ENCODE measurements at regions not wholly inside any gene's neighbourhood (a gene's known extent, or its start where the extent isn't known, plus 50 kb on each side); places are given as distances from the start of the nearest gene placed in this dataset.

DNA sequence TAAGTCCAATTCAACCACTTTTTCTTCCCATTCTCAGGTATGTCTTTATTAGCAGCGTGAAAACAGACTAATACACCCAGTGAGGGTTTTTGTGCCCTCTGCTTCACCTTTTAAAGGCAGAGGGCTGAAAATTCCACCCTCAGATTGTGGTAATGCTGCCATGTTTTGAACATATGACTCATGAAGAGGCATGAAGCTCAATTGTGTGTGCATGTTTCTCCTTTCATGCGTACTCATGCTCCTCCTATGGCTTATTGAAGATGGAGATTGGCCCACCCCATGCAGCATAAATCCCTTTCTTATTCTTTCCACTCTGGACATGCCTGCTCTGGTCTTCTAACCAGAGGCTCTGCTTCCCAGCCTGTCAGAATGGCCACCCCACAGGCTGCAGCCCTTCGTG lies 168.0 kb upstream of the PRKCQ start:
- no peak overlapping the region for H3K4me3 ChIP-seq (ENCODE audit: low read length)
- peak; percentile 34 for DNase-seq (ENCODE audit: low read depth)
- TF ChIP-seq, protein P1, sequence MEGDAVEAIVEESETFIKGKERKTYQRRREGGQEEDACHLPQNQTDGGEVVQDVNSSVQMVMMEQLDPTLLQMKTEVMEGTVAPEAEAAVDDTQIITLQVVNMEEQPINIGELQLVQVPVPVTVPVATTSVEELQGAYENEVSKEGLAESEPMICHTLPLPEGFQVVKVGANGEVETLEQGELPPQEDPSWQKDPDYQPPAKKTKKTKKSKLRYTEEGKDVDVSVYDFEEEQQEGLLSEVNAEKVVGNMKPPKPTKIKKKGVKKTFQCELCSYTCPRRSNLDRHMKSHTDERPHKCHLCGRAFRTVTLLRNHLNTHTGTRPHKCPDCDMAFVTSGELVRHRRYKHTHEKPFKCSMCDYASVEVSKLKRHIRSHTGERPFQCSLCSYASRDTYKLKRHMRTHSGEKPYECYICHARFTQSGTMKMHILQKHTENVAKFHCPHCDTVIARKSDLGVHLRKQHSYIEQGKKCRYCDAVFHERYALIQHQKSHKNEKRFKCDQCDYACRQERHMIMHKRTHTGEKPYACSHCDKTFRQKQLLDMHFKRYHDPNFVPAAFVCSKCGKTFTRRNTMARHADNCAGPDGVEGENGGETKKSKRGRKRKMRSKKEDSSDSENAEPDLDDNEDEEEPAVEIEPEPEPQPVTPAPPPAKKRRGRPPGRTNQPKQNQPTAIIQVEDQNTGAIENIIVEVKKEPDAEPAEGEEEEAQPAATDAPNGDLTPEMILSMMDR (IDR thresholded peaks at IDR 0.05; ENCODE audit: insufficient read depth, low read depth, low read length, missing control alignments), result no peak

DNA sequence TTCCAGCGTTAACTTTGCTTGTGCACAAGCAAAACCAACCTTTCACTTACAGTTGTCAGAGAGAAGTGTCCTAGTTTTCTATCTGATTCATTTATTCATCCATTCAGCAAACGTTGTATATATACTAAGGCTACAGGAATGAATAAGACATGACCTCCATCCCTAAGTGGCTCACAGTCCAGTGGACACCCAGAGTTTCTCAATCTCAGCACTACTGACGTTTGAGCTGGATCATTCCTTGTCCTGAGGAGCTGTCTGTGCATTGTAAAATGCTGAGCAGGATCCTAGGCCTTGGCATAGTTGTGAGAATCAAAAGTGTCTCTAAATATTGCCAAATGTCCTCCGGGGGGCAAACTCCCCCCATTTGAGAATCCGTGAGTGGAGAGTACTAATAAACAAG lies 166.7 kb upstream of the PRKCQ start:
- H3K4me3 ChIP-seq (ENCODE audit: low read length), result no peak overlapping the region
- TF ChIP-seq, protein P1 (IDR thresholded peaks at IDR 0.05; ENCODE audit: insufficient read depth, low read depth, low read length, missing control alignments), result no peak
- DNase-seq (ENCODE audit: low read depth), result no peak

DNA sequence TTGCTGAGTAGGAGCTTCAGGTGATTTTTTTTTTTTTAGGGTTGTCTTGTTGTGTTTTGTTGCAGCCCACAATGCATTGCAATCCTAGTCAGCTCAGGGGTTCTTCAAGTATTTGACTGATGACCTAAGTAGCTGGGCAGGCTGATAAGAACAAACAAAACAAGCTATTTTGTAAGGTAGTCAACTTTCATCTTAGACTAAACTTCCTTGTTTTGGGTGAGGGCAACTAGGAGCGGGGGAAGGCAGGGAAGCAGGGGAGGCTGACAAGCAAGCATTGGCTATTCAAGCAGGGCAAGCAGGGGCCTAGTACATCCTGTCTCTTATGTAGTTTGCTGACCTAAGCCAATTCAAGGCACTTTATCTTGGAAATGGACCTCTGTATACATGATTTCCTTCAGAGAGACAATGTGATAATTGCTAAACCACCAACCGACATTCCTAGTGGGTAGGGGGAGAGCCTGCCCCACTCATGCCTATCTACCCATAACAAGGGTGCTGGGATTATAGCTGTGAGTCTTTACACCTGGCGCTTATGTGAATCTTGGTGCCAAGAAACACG lies 163.3 kb upstream of the PRKCQ start:
- TF ChIP-seq, protein P1 (IDR thresholded peaks at IDR 0.05; ENCODE audit: insufficient read depth, low read depth, low read length, missing control alignments), result no peak
- H3K4me3 ChIP-seq (ENCODE audit: low read length), result no peak overlapping the region
- DNase-seq (ENCODE audit: low read depth), result peak; percentile 22

DNA sequence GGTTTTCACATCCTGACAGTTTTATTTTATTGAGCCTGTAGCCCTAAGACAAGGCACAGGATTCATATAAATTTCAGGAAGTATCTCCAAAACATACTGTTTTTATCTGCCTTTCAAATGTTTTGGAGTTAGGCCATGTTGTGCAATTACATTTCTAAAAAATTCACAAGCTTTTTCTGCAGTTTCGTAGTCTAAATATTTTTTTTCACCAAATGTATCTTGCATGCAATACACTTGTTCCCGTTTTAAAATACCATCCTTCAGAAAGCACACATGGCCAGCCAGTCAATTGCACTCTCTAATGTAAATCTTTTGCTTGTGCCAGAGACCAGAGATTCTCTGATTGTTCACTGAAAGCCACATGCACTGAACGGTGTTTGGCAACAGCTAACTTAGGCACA lies 161.5 kb upstream of the PRKCQ start:
- no peak overlapping the region for H3K4me3 ChIP-seq (ENCODE audit: low read length)
- TF ChIP-seq, protein P1 (IDR thresholded peaks at IDR 0.05; ENCODE audit: insufficient read depth, low read depth, low read length, missing control alignments), result no peak
- peak; percentile 27 for DNase-seq (ENCODE audit: low read depth)

DNA sequence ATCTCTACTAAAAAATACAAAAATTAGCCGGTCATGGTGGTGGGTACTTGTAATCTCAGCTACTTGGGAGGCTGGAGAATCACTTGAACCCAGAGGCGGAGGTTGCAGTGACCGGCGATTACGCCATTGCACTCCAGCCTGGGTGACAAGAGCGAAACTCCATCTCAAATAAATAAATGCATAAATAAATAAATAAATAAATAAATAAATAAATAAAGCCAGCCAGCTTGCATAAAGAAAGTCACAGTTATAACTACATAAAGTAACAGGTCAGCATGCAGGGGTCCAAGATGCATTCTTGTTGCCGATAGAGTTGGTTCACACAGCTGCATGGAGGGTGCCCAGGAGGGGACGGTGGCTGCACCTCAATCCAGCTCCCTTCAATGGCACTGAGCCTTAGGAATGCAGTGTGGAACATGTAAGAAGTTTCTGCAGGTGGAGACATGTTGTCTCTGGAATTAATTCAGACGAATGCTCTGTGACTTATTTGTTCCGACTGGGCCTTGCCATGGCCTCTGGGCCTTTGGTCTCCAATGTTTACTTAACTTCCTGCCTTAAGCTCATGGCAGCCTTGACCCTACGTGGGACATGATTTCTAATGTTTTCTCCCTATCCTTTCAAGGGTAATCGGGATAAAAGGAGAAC lies 159.6 kb upstream of the PRKCQ start:
- TF ChIP-seq, protein P1 (IDR thresholded peaks at IDR 0.05; ENCODE audit: insufficient read depth, low read depth, low read length, missing control alignments), result no peak
- H3K4me3 ChIP-seq (ENCODE audit: low read length), result no peak overlapping the region
- DNase-seq (ENCODE audit: low read depth), result peak; percentile 85

DNA sequence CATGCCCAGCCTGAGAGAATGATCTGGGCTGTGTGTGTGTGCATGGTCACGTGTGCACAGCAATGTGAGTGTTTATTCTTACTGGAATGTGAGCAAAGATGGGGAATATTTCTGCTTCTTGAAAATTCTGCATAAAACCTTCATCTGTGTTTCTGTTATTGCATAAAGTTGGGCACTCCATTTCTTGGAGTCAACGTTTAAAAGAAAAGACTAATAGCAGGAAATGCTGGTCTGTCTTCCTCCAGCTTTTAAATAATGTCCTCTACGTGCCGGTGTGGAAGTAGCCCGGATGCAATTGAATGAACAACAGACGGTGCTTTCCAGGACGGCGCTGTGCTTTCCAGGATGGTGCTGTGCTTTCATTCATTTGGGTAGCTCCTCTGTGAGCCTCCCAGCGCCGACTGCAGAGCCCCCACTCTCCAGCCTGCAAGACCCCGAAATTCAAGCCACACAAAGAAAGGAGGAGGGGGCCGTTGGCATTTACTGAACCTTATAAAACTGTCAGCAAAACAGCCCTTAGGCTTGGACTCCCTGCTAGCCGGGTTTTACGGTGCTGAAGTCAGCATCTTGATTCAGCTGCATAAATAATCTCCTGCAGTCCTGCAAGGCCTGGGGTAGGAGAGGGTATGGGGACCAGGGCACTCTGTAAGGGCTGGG lies 158.2 kb upstream of the PRKCQ start:
- DNase-seq (ENCODE audit: low read depth), result peak; percentile 66
- peak overlapping the region; percentile 17 for H3K4me3 ChIP-seq (ENCODE audit: low read length)
- TF ChIP-seq, protein P1 (IDR thresholded peaks at IDR 0.05; ENCODE audit: insufficient read depth, low read depth, low read length, missing control alignments), result no peak

All from epithelial cell of esophagus (primary cell).